ENCODE measurements at regions not wholly inside any gene's neighbourhood (a gene's known extent, or its start where the extent isn't known, plus 50 kb on each side); places are given as distances from the start of the nearest gene placed in this dataset.

GRCh38 chr4:66974665-66975064 is 570.6 kb downstream of the CENPC start:
- TF ChIP-seq CTCF (conservative IDR thresholded peaks at IDR 0.05; ENCODE audit: low read depth, low read length), result no peak
- no peak for TF ChIP-seq EZH2 (IDR thresholded peaks at IDR 0.05; ENCODE audit: borderline replicate concordance, low read depth, low read length, poor library complexity, severe bottlenecking)
